HK-2 (cell line): ENCODE measurements at regions not wholly inside any gene's neighbourhood (a gene's known extent, or its start where the extent isn't known, plus 50 kb on each side); places are given as distances from the start of the nearest gene placed in this dataset.

Experiments used
- DNase-seq: peaks from one replicate; pipeline ENCODE4 v3.0.0-alpha.2; 2018; ENCODE audit not compliant: unreplicated experiment

- no peak for DNase-seq
Observed at GRCh38 chr4:30939684-30940083, 219.5 kb downstream of the PCDH7 start.

DNA sequence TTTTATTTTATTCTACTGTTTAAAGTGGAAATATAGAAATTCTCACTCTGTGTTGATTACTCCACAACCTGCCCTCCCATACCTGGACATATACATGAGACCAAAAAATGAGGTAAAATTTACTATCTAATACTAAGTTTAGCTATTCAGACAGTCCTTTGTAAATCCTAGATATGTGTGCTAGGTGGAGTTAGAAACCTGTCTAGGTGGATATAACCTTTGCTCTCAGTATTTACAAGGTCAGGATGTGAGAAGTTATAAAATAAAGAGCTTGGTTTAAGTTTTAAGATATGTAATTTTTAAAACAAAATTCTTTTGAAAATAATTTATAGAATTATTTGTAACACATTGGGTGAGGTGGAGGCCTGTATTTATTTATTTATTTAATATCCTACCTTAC is 221.5 kb downstream of the PCDH7 start:
- no peak for DNase-seq

DNA sequence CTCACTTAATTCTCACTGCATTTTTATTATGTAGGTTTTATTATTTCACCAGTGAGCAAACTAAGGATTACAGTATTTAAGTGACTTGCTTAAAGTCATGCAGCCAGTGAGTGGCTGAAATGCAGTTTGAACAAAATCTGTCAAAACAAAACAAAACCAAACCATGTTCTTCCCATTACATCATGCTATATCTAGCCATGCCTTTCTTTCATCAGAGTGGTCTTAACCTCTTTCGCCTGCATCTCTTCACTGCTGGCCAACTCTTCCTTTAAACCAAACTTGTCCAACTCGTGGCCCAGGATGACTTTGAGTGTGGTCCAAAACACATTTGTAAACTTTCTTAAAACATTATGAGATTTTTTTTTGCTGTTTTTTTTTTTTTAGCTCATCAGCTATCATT is 223.2 kb downstream of the PCDH7 start:
- DNase-seq: no peak

- DNase-seq: no peak
Observed at GRCh38 chr4:30945586-30945985, 225.4 kb downstream of the PCDH7 start.

- no peak for DNase-seq
Observed at GRCh38 chr4:30946288-30946687, 226.1 kb downstream of the PCDH7 start.

- DNase-seq: no peak
Observed at GRCh38 chr4:30948653-30949052, 228.5 kb downstream of the PCDH7 start.

DNA sequence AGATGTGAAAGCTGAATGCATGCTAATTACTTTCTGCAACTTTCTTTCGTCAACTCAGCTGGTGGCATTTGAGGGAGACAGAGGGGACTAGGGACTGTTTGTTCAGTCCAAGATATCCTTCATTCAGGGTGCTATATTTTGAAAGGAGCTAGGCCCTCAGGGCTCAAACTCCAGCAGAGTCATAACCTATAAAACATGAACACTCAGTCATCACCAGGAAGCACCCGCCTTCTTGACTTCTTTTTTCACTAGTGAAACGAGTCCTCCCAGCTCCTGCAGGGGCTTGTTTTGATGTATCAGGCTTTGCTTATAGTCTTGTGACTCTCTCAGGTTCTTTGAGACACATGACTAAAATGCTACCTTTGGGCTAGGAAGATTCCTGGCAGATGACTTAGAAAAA is 230.6 kb downstream of the PCDH7 start:
- DNase-seq: no peak

DNA sequence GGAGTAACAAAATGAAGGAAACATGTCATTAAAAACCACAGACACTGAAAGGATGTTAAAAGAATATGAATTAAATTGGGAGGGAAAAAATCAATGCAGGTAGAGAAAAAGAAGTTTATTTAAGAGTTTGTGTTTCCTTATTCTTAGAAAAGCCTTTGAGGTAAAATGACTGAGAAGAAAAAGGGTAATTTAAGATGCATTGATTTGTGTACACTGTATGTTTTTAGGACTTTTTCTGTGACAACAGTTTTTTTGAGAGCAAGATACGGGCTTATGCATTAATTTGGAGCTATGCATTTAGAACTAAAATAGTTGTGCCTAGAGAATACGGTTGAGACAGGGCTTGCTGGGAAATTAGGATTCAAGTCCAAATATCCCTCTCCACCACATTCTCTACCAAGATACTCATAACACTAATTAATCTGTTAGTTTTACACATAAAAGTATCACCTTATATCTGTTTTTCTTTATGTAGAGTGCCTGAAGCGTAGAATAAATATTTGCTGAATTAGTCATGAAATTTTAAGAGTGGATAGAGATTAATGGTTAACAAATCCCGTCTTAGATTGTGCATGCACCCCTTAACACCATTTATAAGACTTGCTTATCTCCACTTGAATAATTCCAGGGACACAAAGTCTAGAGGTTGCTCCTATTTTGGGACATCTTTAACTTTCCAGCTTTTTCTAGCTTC is 232.5 kb downstream of the PCDH7 start:
- DNase-seq: no peak

GRCh38 chr4:30953799-30954198 is 233.6 kb downstream of the PCDH7 start:
- DNase-seq: no peak

GRCh38 chr4:30956916-30957315 is 236.7 kb downstream of the PCDH7 start:
- DNase-seq: no peak

DNA sequence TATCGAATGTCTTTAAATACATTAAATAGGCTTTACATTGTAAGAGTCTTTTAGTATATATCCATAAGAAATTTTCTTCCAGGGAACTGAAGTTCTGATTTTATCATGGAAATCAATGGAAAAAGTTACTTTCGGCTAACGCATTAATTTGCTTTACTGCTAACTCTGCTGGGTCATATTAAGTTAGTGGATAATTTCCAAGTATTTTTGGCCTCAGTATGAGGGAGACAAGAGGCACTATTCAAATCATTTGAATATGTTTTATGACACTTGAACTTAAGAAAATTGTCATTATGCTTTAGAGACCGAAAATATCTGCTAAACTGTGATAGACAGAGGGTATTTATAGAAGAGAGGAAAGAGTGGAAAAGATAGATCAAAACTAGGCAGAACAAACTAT is 237.5 kb downstream of the PCDH7 start:
- DNase-seq: no peak

DNA sequence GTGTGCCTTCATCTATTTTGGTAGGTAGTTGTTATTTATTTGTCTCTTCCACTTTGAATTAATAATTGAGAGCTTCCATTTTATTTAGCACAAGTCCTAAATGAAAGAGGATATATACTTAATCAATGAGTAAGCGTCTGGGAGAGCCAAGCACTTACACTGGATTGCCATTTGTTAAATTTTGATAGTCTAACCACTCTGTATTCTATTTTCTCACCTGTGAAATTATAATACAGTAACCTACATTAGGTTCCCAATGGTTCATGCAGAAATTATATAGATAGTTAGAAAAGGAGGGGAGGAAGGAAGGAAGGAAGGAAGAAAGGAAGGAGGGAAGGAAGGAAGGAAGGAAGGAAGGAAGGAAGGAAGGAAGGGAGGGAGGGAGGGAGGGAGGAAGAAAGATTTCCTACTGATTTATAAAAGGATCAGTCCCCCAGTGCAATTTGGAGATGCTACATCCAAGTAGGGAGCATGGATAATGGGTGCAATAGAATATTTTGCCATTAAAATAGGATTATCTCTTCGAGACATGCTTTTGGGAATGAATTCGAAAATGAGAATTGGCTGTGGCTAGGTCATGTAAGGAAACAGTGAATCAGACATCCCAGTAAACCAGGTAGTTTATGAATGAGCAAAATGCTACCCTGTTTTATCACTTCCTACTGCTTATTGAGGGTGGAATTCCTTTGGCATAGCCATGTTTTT is 239.8 kb downstream of the PCDH7 start:
- no peak for DNase-seq

- DNase-seq: no peak
Observed at GRCh38 chr4:30962939-30963338, 242.8 kb downstream of the PCDH7 start.

DNA sequence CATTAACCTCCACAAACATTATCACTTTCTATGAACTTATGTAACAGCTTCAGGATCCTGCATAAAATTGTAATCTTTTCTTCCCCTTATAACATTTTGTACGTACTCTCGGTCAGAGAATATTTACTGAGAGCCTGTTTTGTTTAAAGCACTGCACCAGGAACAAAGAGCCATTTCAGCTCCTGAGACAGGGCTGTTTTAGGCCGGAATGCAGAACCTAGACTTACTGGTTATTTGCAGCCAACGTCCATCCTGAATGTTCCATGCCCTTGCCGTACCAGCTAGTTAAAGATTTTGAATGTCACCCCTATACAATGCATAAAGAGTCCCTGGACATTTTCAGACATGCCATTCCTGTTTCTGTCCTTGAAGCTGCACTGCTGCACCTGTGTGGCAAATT is 248.8 kb downstream of the PCDH7 start:
- no peak for DNase-seq

GRCh38 chr4:30972542-30972941 is 252.4 kb downstream of the PCDH7 start:
- no peak for DNase-seq

GRCh38 chr4:30973993-30974392 is 253.8 kb downstream of the PCDH7 start:
- DNase-seq: no peak

- DNase-seq: no peak
Observed at GRCh38 chr4:30979402-30979801, 259.2 kb downstream of the PCDH7 start.

DNA sequence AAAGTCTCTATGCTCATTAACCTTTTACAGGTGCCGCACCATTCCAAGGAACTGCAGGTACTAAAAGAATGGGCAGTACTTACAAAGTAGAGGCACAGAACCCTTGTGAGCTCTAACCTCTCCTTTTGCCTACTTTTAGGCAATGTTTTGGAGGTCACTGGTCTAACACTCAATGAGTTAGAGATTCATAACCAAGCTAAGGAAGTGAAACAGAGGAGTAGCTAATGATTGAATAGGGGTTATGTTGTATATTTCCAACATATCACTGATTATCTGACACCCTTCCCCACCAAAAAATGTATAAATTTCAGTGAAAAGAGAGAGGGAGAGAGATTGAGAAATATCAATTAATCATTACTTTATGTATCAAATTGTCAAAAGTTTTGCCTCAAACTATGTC is 269.3 kb downstream of the PCDH7 start:
- DNase-seq: no peak

DNA sequence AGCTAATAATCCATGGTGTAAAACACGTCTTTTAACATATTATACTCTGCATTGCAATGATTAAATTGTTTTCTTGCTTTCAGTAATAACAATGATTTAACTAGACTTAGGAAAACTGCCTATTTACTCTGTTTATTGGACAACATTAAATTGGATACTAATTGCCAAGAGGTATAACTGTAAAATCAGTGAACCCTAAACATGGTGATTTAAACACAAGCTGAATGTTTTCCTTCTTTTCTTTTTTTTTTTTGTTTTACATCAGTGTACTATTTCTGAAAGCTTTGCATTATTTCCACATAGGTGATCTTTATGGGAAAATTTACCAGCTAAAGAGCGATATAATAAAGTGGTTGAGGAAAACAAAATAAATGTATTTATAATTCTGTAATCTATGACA is 276.7 kb downstream of the PCDH7 start:
- no peak for DNase-seq

DNA sequence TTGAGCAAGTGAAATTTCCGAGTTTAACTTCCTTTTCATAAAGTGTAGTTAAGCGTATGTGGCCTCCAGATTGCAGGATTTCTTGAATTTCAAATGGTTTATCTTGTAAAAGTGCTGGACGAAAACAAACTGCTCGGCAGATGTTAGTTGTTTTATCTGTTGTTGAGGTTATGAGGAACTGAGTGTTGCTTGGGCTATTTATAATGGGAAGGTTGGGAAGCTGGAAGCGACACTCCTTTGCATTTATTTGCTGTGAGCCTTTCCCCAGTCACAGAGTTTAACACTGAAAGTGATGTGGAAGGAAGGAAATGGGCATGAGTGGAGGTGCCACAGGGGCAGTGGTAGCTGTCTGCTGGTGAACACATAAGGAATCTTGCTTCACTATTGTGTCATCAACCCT is 284.9 kb downstream of the PCDH7 start:
- DNase-seq: no peak

DNA sequence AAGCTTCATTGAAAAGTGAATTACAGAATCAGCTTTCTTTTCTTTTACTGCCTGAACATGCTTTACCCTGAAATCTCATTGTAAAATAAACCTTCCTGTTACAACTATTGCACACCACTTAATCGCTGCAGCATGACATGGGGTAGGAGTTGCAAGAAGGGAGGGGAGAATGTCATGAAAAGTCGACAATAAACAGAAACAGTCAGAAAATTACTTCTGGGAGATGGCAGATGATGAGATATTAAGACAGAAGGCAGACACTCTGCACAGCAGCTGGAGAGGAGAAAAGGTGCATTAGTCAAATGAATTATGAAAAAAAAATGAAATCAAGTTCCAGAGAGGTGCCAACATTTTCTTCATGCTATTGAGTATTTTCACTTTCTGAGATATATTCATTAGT is 287.7 kb downstream of the PCDH7 start:
- no peak for DNase-seq

- no peak for DNase-seq
Observed at GRCh38 chr4:31009926-31010325, 289.8 kb downstream of the PCDH7 start.

GRCh38 chr4:31015123-31015522 is 295.0 kb downstream of the PCDH7 start:
- DNase-seq: no peak
